ENCODE measurements at regions not wholly inside any gene's neighbourhood (a gene's known extent, or its start where the extent isn't known, plus 50 kb on each side); places are given as distances from the start of the nearest gene placed in this dataset.
"Not testable (repeated sequence)": the region's sequence is repeated elsewhere in the genome, so short reads cannot be mapped to it uniquely, and the experiment has no call there.

- TF ChIP-seq POLR2A (IDR thresholded peaks at IDR 0.05; ENCODE audit: low read depth, low read length); POLR2AphosphoS5 (IDR thresholded peaks at IDR 0.05; ENCODE audit: low read depth, low read length); PAX5 (IDR thresholded peaks at IDR 0.05; ENCODE audit: insufficient read depth, low read length, severe bottlenecking); TAF1 (IDR thresholded peaks at IDR 0.05; ENCODE audit: low read depth, low read length): not testable (repeated sequence)
Observed at GRCh38 chr7:32722837-32723236, 168.7 kb downstream of the KBTBD2 start.
